ENCODE measurements at regions not wholly inside any gene's neighbourhood (a gene's known extent, or its start where the extent isn't known, plus 50 kb on each side); places are given as distances from the start of the nearest gene placed in this dataset.

- no peak for TF ChIP-seq POLR2A (IDR thresholded peaks at IDR 0.05)
- TF ChIP-seq, protein P1, sequence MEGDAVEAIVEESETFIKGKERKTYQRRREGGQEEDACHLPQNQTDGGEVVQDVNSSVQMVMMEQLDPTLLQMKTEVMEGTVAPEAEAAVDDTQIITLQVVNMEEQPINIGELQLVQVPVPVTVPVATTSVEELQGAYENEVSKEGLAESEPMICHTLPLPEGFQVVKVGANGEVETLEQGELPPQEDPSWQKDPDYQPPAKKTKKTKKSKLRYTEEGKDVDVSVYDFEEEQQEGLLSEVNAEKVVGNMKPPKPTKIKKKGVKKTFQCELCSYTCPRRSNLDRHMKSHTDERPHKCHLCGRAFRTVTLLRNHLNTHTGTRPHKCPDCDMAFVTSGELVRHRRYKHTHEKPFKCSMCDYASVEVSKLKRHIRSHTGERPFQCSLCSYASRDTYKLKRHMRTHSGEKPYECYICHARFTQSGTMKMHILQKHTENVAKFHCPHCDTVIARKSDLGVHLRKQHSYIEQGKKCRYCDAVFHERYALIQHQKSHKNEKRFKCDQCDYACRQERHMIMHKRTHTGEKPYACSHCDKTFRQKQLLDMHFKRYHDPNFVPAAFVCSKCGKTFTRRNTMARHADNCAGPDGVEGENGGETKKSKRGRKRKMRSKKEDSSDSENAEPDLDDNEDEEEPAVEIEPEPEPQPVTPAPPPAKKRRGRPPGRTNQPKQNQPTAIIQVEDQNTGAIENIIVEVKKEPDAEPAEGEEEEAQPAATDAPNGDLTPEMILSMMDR (IDR thresholded peaks at IDR 0.05), result no peak
Observed at GRCh38 chr11:33605703-33606102, 94.9 kb downstream of the C11orf91 start.

Measured in body of pancreas (tissue), 4 donors.